ENCODE measurements at regions not wholly inside any gene's neighbourhood (a gene's known extent, or its start where the extent isn't known, plus 50 kb on each side); places are given as distances from the start of the nearest gene placed in this dataset.

- Histone ChIP-seq H3K27me3 (ENCODE audit: control insufficient read depth, insufficient read depth, low read length) (no peaks in the 10 kb centered on the region), H3K36me3 (ENCODE audit: control insufficient read depth, low read depth, low read length) (no peaks in the 10 kb centered on the region), H3K9me3 (ENCODE audit: control insufficient read depth, low read depth, low read length) (no peaks in the 10 kb centered on the region), H3K4me3 (ENCODE audit: low read length) (no peak overlapping the region), H3K9ac (ENCODE audit: low read length) (no peak overlapping the region), H3K4me1 (ENCODE audit: control insufficient read depth, low read depth, low read length) (no peaks in the 10 kb centered on the region), H3K27ac (ENCODE audit: low read length) (no peak overlapping the region)
These were observed 110.2 kb upstream of the EGR2 start for GRCh38 chr10:62926407-62926806.

GRCh38 chr10:62924344-62924748 lies 108.2 kb upstream of the EGR2 start:
- H3K4me1 ChIP-seq (ENCODE audit: control insufficient read depth, low read depth, low read length): peaks cover 6% of the 10 kb centered on the region
- H3K27ac ChIP-seq (ENCODE audit: low read length): no peak overlapping the region
- peak overlapping the region; percentile 7 for H3K4me3 ChIP-seq (ENCODE audit: low read length)
- H3K36me3 ChIP-seq (ENCODE audit: control insufficient read depth, low read depth, low read length): no peaks in the 10 kb centered on the region
- no peaks in the 10 kb centered on the region for H3K9me3 ChIP-seq (ENCODE audit: control insufficient read depth, low read depth, low read length)
- no peak overlapping the region for H3K9ac ChIP-seq (ENCODE audit: low read length)
- H3K27me3 ChIP-seq (ENCODE audit: control insufficient read depth, insufficient read depth, low read length): no peaks in the 10 kb centered on the region

GRCh38 chr10:62919776-62920175 lies 103.6 kb upstream of the EGR2 start:
- H3K4me1 ChIP-seq (ENCODE audit: control insufficient read depth, low read depth, low read length): peaks cover 6% of the 10 kb centered on the region
- H3K4me3 ChIP-seq (ENCODE audit: low read length): no peak overlapping the region
- no peaks in the 10 kb centered on the region for H3K36me3 ChIP-seq (ENCODE audit: control insufficient read depth, low read depth, low read length)
- H3K27ac ChIP-seq (ENCODE audit: low read length): no peak overlapping the region
- no peak overlapping the region for H3K9ac ChIP-seq (ENCODE audit: low read length)
- H3K9me3 ChIP-seq (ENCODE audit: control insufficient read depth, low read depth, low read length): no peaks in the 10 kb centered on the region
- no peaks in the 10 kb centered on the region for H3K27me3 ChIP-seq (ENCODE audit: control insufficient read depth, insufficient read depth, low read length)

- Histone ChIP-seq H3K9ac (ENCODE audit: low read length) (no peak overlapping the region), H3K27me3 (ENCODE audit: control insufficient read depth, insufficient read depth, low read length) (no peaks in the 10 kb centered on the region), H3K4me1 (ENCODE audit: control insufficient read depth, low read depth, low read length) (peaks cover 6% of the 10 kb centered on the region)
These were observed 101.5 kb upstream of the EGR2 start for GRCh38 chr10:62917475-62918238.

GRCh38 chr10:62916141-62916603 lies 100.0 kb upstream of the EGR2 start:
- Histone ChIP-seq H3K9ac (ENCODE audit: low read length) (no peak overlapping the region), H3K4me3 (ENCODE audit: low read length) (no peak overlapping the region), H3K4me1 (ENCODE audit: control insufficient read depth, low read depth, low read length) (peaks cover 18% of the 10 kb centered on the region), H3K36me3 (ENCODE audit: control insufficient read depth, low read depth, low read length) (no peaks in the 10 kb centered on the region), H3K9me3 (ENCODE audit: control insufficient read depth, low read depth, low read length) (no peaks in the 10 kb centered on the region), H3K27me3 (ENCODE audit: control insufficient read depth, insufficient read depth, low read length) (no peaks in the 10 kb centered on the region), H3K27ac (ENCODE audit: low read length) (no peak overlapping the region)

More at GRCh38 chr10:62917475-62918238, 101.5 kb upstream of the EGR2 start:
- Histone ChIP-seq H3K9me3 (ENCODE audit: control insufficient read depth, low read depth, low read length) (no peaks in the 10 kb centered on the region), H3K27ac (ENCODE audit: low read length) (no peak overlapping the region), H3K4me3 (ENCODE audit: low read length) (no peak overlapping the region), H3K36me3 (ENCODE audit: control insufficient read depth, low read depth, low read length) (no peaks in the 10 kb centered on the region)

- Histone ChIP-seq H3K9me3 (ENCODE audit: control insufficient read depth, low read depth, low read length) (no peaks in the 10 kb centered on the region), H3K36me3 (ENCODE audit: control insufficient read depth, low read depth, low read length) (no peaks in the 10 kb centered on the region), H3K4me3 (ENCODE audit: low read length) (no peak overlapping the region), H3K27me3 (ENCODE audit: control insufficient read depth, insufficient read depth, low read length) (no peaks in the 10 kb centered on the region), H3K27ac (ENCODE audit: low read length) (no peak overlapping the region), H3K9ac (ENCODE audit: low read length) (no peak overlapping the region), H3K4me1 (ENCODE audit: control insufficient read depth, low read depth, low read length) (peaks cover 13% of the 10 kb centered on the region)
These were observed 99.0 kb upstream of the EGR2 start for GRCh38 chr10:62915158-62915557.

- no peak overlapping the region for H3K9ac ChIP-seq (ENCODE audit: low read length)
- no peak overlapping the region for H3K27ac ChIP-seq (ENCODE audit: low read length)
- no peaks in the 10 kb centered on the region for H3K27me3 ChIP-seq (ENCODE audit: control insufficient read depth, insufficient read depth, low read length)
These were observed 95.9 kb upstream of the EGR2 start for GRCh38 chr10:62912086-62912485.

GRCh38 chr10:62911210-62911963 lies 95.2 kb upstream of the EGR2 start:
- Histone ChIP-seq H3K4me1 (ENCODE audit: control insufficient read depth, low read depth, low read length) (peaks cover 13% of the 10 kb centered on the region), H3K9me3 (ENCODE audit: control insufficient read depth, low read depth, low read length) (no peaks in the 10 kb centered on the region), H3K4me3 (ENCODE audit: low read length) (peak overlapping the region; percentile 13), H3K36me3 (ENCODE audit: control insufficient read depth, low read depth, low read length) (no peaks in the 10 kb centered on the region), H3K27me3 (ENCODE audit: control insufficient read depth, insufficient read depth, low read length) (no peaks in the 10 kb centered on the region), H3K27ac (ENCODE audit: low read length) (no peak overlapping the region), H3K9ac (ENCODE audit: low read length) (no peak overlapping the region)

More at GRCh38 chr10:62912086-62912485, 95.9 kb upstream of the EGR2 start:
- peaks cover 13% of the 10 kb centered on the region for H3K4me1 ChIP-seq (ENCODE audit: control insufficient read depth, low read depth, low read length)
- H3K4me3 ChIP-seq (ENCODE audit: low read length): peak overlapping the region; percentile 13
- H3K36me3 ChIP-seq (ENCODE audit: control insufficient read depth, low read depth, low read length): no peaks in the 10 kb centered on the region
- no peaks in the 10 kb centered on the region for H3K9me3 ChIP-seq (ENCODE audit: control insufficient read depth, low read depth, low read length)

- Histone ChIP-seq H3K9ac (ENCODE audit: low read length) (no peak overlapping the region), H3K36me3 (ENCODE audit: control insufficient read depth, low read depth, low read length) (no peaks in the 10 kb centered on the region), H3K9me3 (ENCODE audit: control insufficient read depth, low read depth, low read length) (no peaks in the 10 kb centered on the region), H3K4me1 (ENCODE audit: control insufficient read depth, low read depth, low read length) (peaks cover 13% of the 10 kb centered on the region), H3K27me3 (ENCODE audit: control insufficient read depth, insufficient read depth, low read length) (no peaks in the 10 kb centered on the region), H3K4me3 (ENCODE audit: low read length) (no peak overlapping the region), H3K27ac (ENCODE audit: low read length) (no peak overlapping the region)
These were observed 91.5 kb upstream of the EGR2 start for GRCh38 chr10:62907470-62908212.

- Histone ChIP-seq H3K27ac (ENCODE audit: low read length) (no peak overlapping the region), H3K9me3 (ENCODE audit: control insufficient read depth, low read depth, low read length) (no peaks in the 10 kb centered on the region), H3K9ac (ENCODE audit: low read length) (no peak overlapping the region), H3K36me3 (ENCODE audit: control insufficient read depth, low read depth, low read length) (no peaks in the 10 kb centered on the region), H3K27me3 (ENCODE audit: control insufficient read depth, insufficient read depth, low read length) (no peaks in the 10 kb centered on the region), H3K4me3 (ENCODE audit: low read length) (no peak overlapping the region), H3K4me1 (ENCODE audit: control insufficient read depth, low read depth, low read length) (no peaks in the 10 kb centered on the region)
These were observed 88.2 kb upstream of the EGR2 start for GRCh38 chr10:62904281-62904875.

- no peaks in the 10 kb centered on the region for H3K36me3 ChIP-seq (ENCODE audit: control insufficient read depth, low read depth, low read length)
- H3K9ac ChIP-seq (ENCODE audit: low read length): no peak overlapping the region
- H3K9me3 ChIP-seq (ENCODE audit: control insufficient read depth, low read depth, low read length): no peaks in the 10 kb centered on the region
- no peak overlapping the region for H3K4me3 ChIP-seq (ENCODE audit: low read length)
- H3K27me3 ChIP-seq (ENCODE audit: control insufficient read depth, insufficient read depth, low read length): no peaks in the 10 kb centered on the region
- no peak overlapping the region for H3K27ac ChIP-seq (ENCODE audit: low read length)
- H3K4me1 ChIP-seq (ENCODE audit: control insufficient read depth, low read depth, low read length): no peaks in the 10 kb centered on the region
These were observed 87.7 kb upstream of the EGR2 start for GRCh38 chr10:62903828-62904227.
